Prostate gland (tissue), 2 donors: ENCODE measurements at regions not wholly inside any gene's neighbourhood (a gene's known extent, or its start where the extent isn't known, plus 50 kb on each side); places are given as distances from the start of the nearest gene placed in this dataset.

ENCODE experiments used
- POLR2A ChIP-seq: fragments of 450-650 bp; IDR thresholded peaks from one replicate; pipeline ENCODE4 v1.6.1; 2016; ENCODE audit warnings: antibody characterized with exemption, mild to moderate bottlenecking
- TF ChIP-seq, protein P1 (sequence below), 4 experiments: fragments of 200-600 bp in 2 of 4; fragments of 450-650 bp in 2 of 4; sonication (generic) in 2 of 4; IDR thresholded peaks; 1 replicate in 3 of 4; 2 replicates in 1 of 4; pipeline ENCODE4 v1.5.1; 2016 to 2019; ENCODE audit warnings: antibody characterized with exemption in 4 of 4, mild to moderate bottlenecking in 2 of 4, moderate library complexity in 2 of 4

DNA sequence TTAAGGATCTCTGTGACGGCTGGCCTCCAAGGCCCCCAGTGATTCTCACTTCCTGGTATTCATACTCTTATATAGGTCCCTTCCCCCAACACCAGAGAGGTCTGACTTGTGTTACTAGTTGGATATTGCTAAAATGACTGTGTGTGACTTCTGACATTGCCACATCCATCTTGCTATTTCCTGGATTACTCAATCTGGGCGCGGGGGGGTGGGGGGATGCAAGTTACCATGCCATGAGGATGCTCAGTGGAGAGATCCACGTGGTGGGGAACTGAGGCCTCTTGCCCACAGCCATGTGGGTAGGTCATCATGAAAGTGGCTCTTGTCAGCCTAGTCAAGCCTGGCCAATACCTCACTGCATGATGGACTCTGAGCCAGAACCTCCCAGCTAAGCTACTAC is 117.0 kb downstream of the UBE2U start:
- no peak for TF ChIP-seq POLR2A
- TF ChIP-seq, protein P1, sequence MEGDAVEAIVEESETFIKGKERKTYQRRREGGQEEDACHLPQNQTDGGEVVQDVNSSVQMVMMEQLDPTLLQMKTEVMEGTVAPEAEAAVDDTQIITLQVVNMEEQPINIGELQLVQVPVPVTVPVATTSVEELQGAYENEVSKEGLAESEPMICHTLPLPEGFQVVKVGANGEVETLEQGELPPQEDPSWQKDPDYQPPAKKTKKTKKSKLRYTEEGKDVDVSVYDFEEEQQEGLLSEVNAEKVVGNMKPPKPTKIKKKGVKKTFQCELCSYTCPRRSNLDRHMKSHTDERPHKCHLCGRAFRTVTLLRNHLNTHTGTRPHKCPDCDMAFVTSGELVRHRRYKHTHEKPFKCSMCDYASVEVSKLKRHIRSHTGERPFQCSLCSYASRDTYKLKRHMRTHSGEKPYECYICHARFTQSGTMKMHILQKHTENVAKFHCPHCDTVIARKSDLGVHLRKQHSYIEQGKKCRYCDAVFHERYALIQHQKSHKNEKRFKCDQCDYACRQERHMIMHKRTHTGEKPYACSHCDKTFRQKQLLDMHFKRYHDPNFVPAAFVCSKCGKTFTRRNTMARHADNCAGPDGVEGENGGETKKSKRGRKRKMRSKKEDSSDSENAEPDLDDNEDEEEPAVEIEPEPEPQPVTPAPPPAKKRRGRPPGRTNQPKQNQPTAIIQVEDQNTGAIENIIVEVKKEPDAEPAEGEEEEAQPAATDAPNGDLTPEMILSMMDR (IDR thresholded peaks at IDR 0.05): no peak
